ENCODE measurements at regions not wholly inside any gene's neighbourhood (a gene's known extent, or its start where the extent isn't known, plus 50 kb on each side); places are given as distances from the start of the nearest gene placed in this dataset.

GRCh38 chr4:165709973-165710526 lies 163.0 kb upstream of the TLL1 start:
- TF ChIP-seq TAF1 (IDR thresholded peaks at IDR 0.05; ENCODE audit: borderline replicate concordance, insufficient read depth, low read length) (no peak), FOXP2 (optimal IDR thresholded peaks at IDR 0.05; ENCODE audit: borderline replicate concordance, extremely low read depth, extremely low read length, insufficient read depth) (no peak), REST (IDR thresholded peaks at IDR 0.05; ENCODE audit: insufficient read depth in 1 of 2, low read depth in 2 of 2, low read length in 2 of 2) (no peak), SIN3A (IDR thresholded peaks at IDR 0.05; ENCODE audit: borderline replicate concordance, insufficient read depth, low read length) (no peak), POLR2AphosphoS5 (IDR thresholded peaks at IDR 0.05; ENCODE audit: low read depth, low read length) (no peak)

GRCh38 chr4:165711436-165711835 lies 161.6 kb upstream of the TLL1 start:
- TF ChIP-seq FOXP2 (optimal IDR thresholded peaks at IDR 0.05; ENCODE audit: borderline replicate concordance, extremely low read depth, extremely low read length, insufficient read depth) (no peak), SIN3A (IDR thresholded peaks at IDR 0.05; ENCODE audit: borderline replicate concordance, insufficient read depth, low read length) (no peak), TAF1 (IDR thresholded peaks at IDR 0.05; ENCODE audit: borderline replicate concordance, insufficient read depth, low read length) (no peak), POLR2AphosphoS5 (IDR thresholded peaks at IDR 0.05; ENCODE audit: low read depth, low read length) (no peak)

- TF ChIP-seq TAF1 (IDR thresholded peaks at IDR 0.05; ENCODE audit: borderline replicate concordance, insufficient read depth, low read length) (no peak), REST (IDR thresholded peaks at IDR 0.05; ENCODE audit: insufficient read depth in 1 of 2, low read depth in 2 of 2, low read length in 2 of 2) (no peak), FOXP2 (optimal IDR thresholded peaks at IDR 0.05; ENCODE audit: borderline replicate concordance, extremely low read depth, extremely low read length, insufficient read depth) (no peak), POLR2AphosphoS5 (IDR thresholded peaks at IDR 0.05; ENCODE audit: low read depth, low read length) (no peak), SIN3A (IDR thresholded peaks at IDR 0.05; ENCODE audit: borderline replicate concordance, insufficient read depth, low read length) (no peak)
These were observed 161.1 kb upstream of the TLL1 start for GRCh38 chr4:165711912-165712311.

GRCh38 chr4:165714650-165715049 lies 158.4 kb upstream of the TLL1 start:
- TF ChIP-seq POLR2AphosphoS5 (IDR thresholded peaks at IDR 0.05; ENCODE audit: low read depth, low read length) (no peak), REST (IDR thresholded peaks at IDR 0.05; ENCODE audit: insufficient read depth in 1 of 2, low read depth in 2 of 2, low read length in 2 of 2) (no peak), SIN3A (IDR thresholded peaks at IDR 0.05; ENCODE audit: borderline replicate concordance, insufficient read depth, low read length) (no peak), FOXP2 (optimal IDR thresholded peaks at IDR 0.05; ENCODE audit: borderline replicate concordance, extremely low read depth, extremely low read length, insufficient read depth) (no peak), TAF1 (IDR thresholded peaks at IDR 0.05; ENCODE audit: borderline replicate concordance, insufficient read depth, low read length) (no peak)

GRCh38 chr4:165715211-165715610 lies 157.8 kb upstream of the TLL1 start:
- no peak for TF ChIP-seq SIN3A (IDR thresholded peaks at IDR 0.05; ENCODE audit: borderline replicate concordance, insufficient read depth, low read length)
- no peak for TF ChIP-seq REST (IDR thresholded peaks at IDR 0.05; ENCODE audit: insufficient read depth in 1 of 2, low read depth in 2 of 2, low read length in 2 of 2)

Data from PFSK-1 (cell line).